ENCODE measurements at regions not wholly inside any gene's neighbourhood (a gene's known extent, or its start where the extent isn't known, plus 50 kb on each side); places are given as distances from the start of the nearest gene placed in this dataset.
"Not testable (repeated sequence)": the region's sequence is repeated elsewhere in the genome, so short reads cannot be mapped to it uniquely, and the experiment has no call there.

DNA sequence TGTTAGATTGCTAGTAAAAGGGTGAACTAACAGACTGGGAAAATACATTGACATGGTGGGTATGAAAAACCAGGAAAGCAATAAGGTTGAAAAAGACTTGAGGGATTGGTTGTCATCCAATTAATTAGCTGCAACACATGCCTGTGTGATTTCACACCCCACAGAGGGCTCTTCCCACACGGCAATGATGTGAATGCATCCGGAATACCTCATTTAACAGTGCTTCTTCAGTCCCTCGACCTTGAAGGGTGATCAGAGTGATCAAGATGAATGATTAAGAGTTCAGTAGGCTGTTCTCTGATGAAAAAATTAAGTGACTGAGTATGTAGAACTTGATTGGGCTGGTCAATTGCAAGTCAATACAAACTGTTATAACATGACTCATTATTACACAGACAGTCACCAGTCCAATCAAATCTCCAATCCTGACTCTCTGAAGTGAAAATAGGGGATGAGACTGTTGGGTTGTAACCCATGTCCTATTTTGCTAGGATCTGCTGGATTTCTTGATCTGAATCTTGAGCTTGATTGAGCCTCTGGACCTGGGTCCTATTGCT, 924.9 kb upstream of the FAM98A start:
- H3K27ac ChIP-seq: no peak overlapping the region
- intact Hi-C loops (cut with DNase I; ENCODE audit: low total_unique reads): no loop called here

DNA sequence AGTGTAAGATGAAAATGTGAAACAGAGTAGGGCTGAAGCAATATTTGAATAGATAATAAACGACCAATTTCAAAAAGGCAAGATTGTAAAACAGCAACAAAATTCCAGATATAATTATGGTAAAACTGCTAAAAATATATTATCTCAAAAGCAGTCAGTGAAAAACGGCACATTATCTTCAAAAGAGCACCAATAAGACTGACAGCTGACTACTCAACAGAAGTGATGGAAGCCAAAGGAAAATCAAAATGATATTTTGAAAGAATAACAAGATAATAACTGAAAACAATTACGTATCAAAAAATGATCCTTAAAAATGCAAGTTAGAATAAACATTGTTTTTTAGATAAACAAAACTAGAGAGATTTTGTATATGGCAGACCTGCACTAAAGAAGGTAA, 920.6 kb upstream of the FAM98A start:
- Histone ChIP-seq H3K36me3 (no peaks in the 10 kb centered on the region), H3K27me3 (no peaks in the 10 kb centered on the region), H3K27ac (no peak overlapping the region), H3K4me3 (no peak overlapping the region), H3K4me1 (no peaks in the 10 kb centered on the region), H3K9me3 (no peaks in the 10 kb centered on the region)
- DNase-seq: no peak
- intact Hi-C loops (cut with DNase I; ENCODE audit: low total_unique reads): no loop called here
- no peak for TF ChIP-seq POLR2A (IDR thresholded peaks at IDR 0.05)
- TF ChIP-seq, protein P1, sequence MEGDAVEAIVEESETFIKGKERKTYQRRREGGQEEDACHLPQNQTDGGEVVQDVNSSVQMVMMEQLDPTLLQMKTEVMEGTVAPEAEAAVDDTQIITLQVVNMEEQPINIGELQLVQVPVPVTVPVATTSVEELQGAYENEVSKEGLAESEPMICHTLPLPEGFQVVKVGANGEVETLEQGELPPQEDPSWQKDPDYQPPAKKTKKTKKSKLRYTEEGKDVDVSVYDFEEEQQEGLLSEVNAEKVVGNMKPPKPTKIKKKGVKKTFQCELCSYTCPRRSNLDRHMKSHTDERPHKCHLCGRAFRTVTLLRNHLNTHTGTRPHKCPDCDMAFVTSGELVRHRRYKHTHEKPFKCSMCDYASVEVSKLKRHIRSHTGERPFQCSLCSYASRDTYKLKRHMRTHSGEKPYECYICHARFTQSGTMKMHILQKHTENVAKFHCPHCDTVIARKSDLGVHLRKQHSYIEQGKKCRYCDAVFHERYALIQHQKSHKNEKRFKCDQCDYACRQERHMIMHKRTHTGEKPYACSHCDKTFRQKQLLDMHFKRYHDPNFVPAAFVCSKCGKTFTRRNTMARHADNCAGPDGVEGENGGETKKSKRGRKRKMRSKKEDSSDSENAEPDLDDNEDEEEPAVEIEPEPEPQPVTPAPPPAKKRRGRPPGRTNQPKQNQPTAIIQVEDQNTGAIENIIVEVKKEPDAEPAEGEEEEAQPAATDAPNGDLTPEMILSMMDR (IDR thresholded peaks at IDR 0.05): no peak

More for the DNA sequence above, 924.9 kb upstream of the FAM98A start:
- Histone ChIP-seq H3K4me3 (no peak overlapping the region), H3K4me1 (no peaks in the 10 kb centered on the region), H3K9me3 (no peaks in the 10 kb centered on the region), H3K27me3 (no peaks in the 10 kb centered on the region), H3K36me3 (no peaks in the 10 kb centered on the region)
- TF ChIP-seq POLR2A (IDR thresholded peaks at IDR 0.05): no peak
- TF ChIP-seq, protein P1 (IDR thresholded peaks at IDR 0.05): no peak
- no peak for DNase-seq

DNA sequence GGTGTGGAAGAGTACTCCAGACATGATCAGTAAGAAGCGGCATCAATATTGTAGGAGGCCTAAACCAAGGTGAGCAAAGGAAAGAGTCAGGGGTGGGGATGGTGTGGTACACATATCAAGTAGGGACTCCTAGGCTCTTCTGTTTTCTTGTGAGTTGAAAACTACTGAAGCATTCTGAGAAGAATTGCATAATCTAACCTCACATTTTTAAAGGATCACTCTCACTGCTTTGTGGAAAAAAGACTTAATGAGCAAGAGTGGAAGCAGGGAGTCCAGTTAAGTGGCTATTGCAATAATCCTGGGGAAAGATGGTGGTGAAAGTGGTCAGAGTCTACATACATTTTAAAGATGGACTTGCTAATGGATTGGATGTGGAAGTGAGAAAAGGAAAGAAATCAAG, 899.5 kb upstream of the FAM98A start:
- H3K27ac ChIP-seq: no peak overlapping the region
- intact Hi-C loops (cut with DNase I; ENCODE audit: low total_unique reads): no loop called here
- TF ChIP-seq, protein P1 (IDR thresholded peaks at IDR 0.05): no peak
- no peak for TF ChIP-seq POLR2A (IDR thresholded peaks at IDR 0.05)
- H3K4me3 ChIP-seq: no peak overlapping the region
- H3K27me3 ChIP-seq: no peaks in the 10 kb centered on the region
- H3K9me3 ChIP-seq: no peaks in the 10 kb centered on the region
- no peaks in the 10 kb centered on the region for H3K36me3 ChIP-seq
- DNase-seq: no peak
- H3K4me1 ChIP-seq: no peaks in the 10 kb centered on the region

DNA sequence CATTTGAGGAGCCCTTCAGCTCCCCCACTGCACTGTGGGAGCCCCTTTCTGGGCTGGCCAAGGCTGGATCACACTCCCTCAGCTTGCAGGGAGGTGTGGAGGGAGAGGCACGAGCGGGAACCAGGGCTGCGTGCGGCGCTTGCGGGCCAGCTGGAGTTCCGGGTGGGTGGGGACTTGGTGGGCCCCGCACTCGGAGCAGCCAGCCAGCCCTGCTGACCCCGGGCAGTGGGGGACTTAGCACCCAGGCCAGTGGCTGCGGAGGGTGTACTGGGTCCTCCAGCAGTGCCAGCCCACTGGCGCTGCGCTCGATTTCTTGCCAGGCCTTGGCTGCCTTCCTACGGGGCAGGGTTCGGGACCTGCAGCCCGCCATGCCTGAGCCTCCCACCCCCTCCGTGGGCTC, 895.1 kb upstream of the FAM98A start:
- H3K4me1 ChIP-seq; H3K9me3 ChIP-seq; H3K36me3 ChIP-seq; H3K4me3 ChIP-seq; H3K27ac ChIP-seq; H3K27me3 ChIP-seq; intact Hi-C loops (cut with DNase I; ENCODE audit: low total_unique reads); DNase-seq: not testable (repeated sequence)

DNA sequence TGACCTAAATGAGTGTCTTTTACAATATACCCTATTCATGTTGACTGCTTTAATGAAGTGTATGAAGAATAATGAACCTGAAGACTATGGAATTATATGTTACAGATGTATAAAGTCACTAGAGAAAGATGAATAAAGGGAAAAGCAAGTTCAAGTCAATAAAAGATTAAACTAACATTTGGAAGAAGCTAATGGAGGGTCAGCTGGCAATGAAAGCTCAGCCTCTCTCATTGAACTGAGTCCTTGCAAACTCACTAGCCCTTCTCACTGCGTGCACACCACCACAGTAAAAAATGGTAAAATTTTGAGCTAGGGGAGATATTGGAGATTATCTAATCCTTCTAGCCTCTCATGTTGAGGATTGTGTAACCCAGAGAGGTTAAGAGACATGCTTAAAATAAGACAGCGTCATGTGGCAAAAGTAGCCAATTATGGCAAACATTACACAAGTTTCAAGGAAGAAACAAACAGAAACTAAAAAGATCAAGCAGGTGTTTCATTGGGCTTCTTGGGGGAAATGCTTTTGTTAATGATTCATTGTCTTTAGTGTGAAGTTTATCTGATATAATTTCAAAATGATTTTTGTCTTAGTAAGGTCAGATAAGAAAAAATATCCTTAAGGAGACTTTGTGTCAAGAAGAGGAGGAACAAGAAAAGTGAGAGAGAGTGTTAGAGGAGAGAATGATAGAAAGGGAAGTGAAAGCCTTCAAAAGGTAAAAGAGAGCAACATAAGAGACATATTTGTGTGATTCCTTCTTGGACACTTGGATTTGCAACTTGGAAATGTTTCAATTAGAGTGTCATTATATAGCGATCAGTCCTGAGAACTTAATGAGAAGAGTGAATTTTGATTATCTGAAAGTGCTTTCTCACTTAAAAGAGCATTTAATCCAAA, 893.7 kb upstream of the FAM98A start:
- H3K27me3 ChIP-seq: no peaks in the 10 kb centered on the region
- H3K9me3 ChIP-seq: no peaks in the 10 kb centered on the region
- H3K4me3 ChIP-seq: no peak overlapping the region
- H3K27ac ChIP-seq: no peak overlapping the region
- no peak for DNase-seq
- no peak for TF ChIP-seq POLR2A (IDR thresholded peaks at IDR 0.05)
- TF ChIP-seq, protein P1 (IDR thresholded peaks at IDR 0.05): no peak
- H3K4me1 ChIP-seq: no peaks in the 10 kb centered on the region
- intact Hi-C loops (cut with DNase I; ENCODE audit: low total_unique reads): no loop called here
- no peaks in the 10 kb centered on the region for H3K36me3 ChIP-seq

Data from uterus (tissue), 3 donors.